Subcutaneous abdominal adipose tissue (tissue), 5 donors: ENCODE measurements at regions not wholly inside any gene's neighbourhood (a gene's known extent, or its start where the extent isn't known, plus 50 kb on each side); places are given as distances from the start of the nearest gene placed in this dataset.

Experiments
- H3K27ac ChIP-seq: one replicate; pipeline ENCODE4 v1.7.0; 2013; ENCODE audit warnings: low read depth, mild to moderate bottlenecking, inconsistent platforms, low read length, moderate library complexity
- H3K27me3 ChIP-seq, 5 donors: one replicate each; pipeline ENCODE4 v1.7.0; 2013; ENCODE audit warnings: low read length in 5 of 5, inconsistent platforms in 1 of 5; ENCODE audit not compliant: control insufficient read depth in 5 of 5, insufficient read depth in 4 of 5
- H3K36me3 ChIP-seq, 5 donors: one replicate each; pipeline ENCODE4 v1.7.0; 2013; ENCODE audit warnings: low read length in 5 of 5; ENCODE audit not compliant: control insufficient read depth in 5 of 5, insufficient read depth in 5 of 5
- H3K4me1 ChIP-seq, 5 donors: one replicate each; pipeline ENCODE4 v1.7.0; 2013; ENCODE audit warnings: low read length in 5 of 5, mild to moderate bottlenecking in 3 of 5, moderate library complexity in 1 of 5; ENCODE audit not compliant: control insufficient read depth in 5 of 5, insufficient read depth in 5 of 5
- H3K4me3 ChIP-seq, 5 donors: one replicate each; pipeline ENCODE4 v1.7.0; 2013; ENCODE audit warnings: low read length in 5 of 5, low read depth in 1 of 5
- H3K9ac ChIP-seq, 5 donors: one replicate each; pipeline ENCODE4 v1.7.0; 2013; ENCODE audit warnings: low read length in 5 of 5, mild to moderate bottlenecking in 4 of 5, moderate library complexity in 3 of 5
- H3K9me3 ChIP-seq, 5 donors: one replicate each; pipeline ENCODE4 v1.7.0; 2013; ENCODE audit warnings: low read length in 5 of 5; ENCODE audit not compliant: control insufficient read depth in 5 of 5
- donor health status: healthy.
- donor health status: healthy.
- donor health status: healthy.
- donor health status: healthy.
- donor health status: healthy.

- Histone ChIP-seq H3K9ac (no peak overlapping the region), H3K4me1 (no peaks in the 10 kb centered on the region), H3K36me3 (no peaks in the 10 kb centered on the region), H3K27ac (no peak overlapping the region), H3K27me3 (no peaks in the 10 kb centered on the region), H3K4me3 (no peak overlapping the region), H3K9me3 (no peaks in the 10 kb centered on the region)
These were observed 458.2 kb upstream of the JARID2 start for GRCh38 chr6:14787677-14788076.

- H3K9ac ChIP-seq, result no peak overlapping the region
- no peaks in the 10 kb centered on the region for H3K27me3 ChIP-seq
- no peaks in the 10 kb centered on the region for H3K9me3 ChIP-seq
- no peak overlapping the region for H3K27ac ChIP-seq
- no peak overlapping the region for H3K4me3 ChIP-seq
- no peaks in the 10 kb centered on the region for H3K36me3 ChIP-seq
- H3K4me1 ChIP-seq, result no peaks in the 10 kb centered on the region
These were observed 455.9 kb upstream of the JARID2 start for GRCh38 chr6:14789996-14790395.

- H3K4me1 ChIP-seq, result no peaks in the 10 kb centered on the region
- no peaks in the 10 kb centered on the region for H3K9me3 ChIP-seq
- no peaks in the 10 kb centered on the region for H3K36me3 ChIP-seq
- no peak overlapping the region for H3K4me3 ChIP-seq
- no peaks in the 10 kb centered on the region for H3K27me3 ChIP-seq
- H3K27ac ChIP-seq, result no peak overlapping the region
- H3K9ac ChIP-seq, result no peak overlapping the region
These were observed 454.9 kb upstream of the JARID2 start for GRCh38 chr6:14790976-14791375.

- no peaks in the 10 kb centered on the region for H3K9me3 ChIP-seq
- no peak overlapping the region for H3K4me3 ChIP-seq
- no peak overlapping the region for H3K9ac ChIP-seq
- no peaks in the 10 kb centered on the region for H3K4me1 ChIP-seq
- no peak overlapping the region for H3K27ac ChIP-seq
- H3K27me3 ChIP-seq, result no peaks in the 10 kb centered on the region
- H3K36me3 ChIP-seq, result no peaks in the 10 kb centered on the region
These were observed 454.3 kb upstream of the JARID2 start for GRCh38 chr6:14791526-14791925.

GRCh38 chr6:14792118-14792955 is 453.5 kb upstream of the JARID2 start:
- H3K36me3 ChIP-seq, result no peaks in the 10 kb centered on the region
- no peak overlapping the region for H3K4me3 ChIP-seq
- H3K27me3 ChIP-seq, result no peaks in the 10 kb centered on the region
- H3K4me1 ChIP-seq, result peaks cover 0 to 3% (median 0%) of the 10 kb centered on the region in 5 donors
- H3K9me3 ChIP-seq, result no peaks in the 10 kb centered on the region
- H3K9ac ChIP-seq, result no peak overlapping the region
- no peak overlapping the region for H3K27ac ChIP-seq

- Histone ChIP-seq H3K27ac (no peak overlapping the region), H3K9ac (no peak overlapping the region), H3K27me3 (no peaks in the 10 kb centered on the region), H3K4me1 (peaks cover 4 to 20% (median 12%) of the 10 kb centered on the region in 5 donors), H3K36me3 (no peaks in the 10 kb centered on the region), H3K9me3 (no peaks in the 10 kb centered on the region), H3K4me3 (no peak overlapping the region)
These were observed 450.4 kb upstream of the JARID2 start for GRCh38 chr6:14795451-14795850.

- Histone ChIP-seq H3K9me3 (no peaks in the 10 kb centered on the region), H3K27me3 (no peaks in the 10 kb centered on the region), H3K9ac (no peak overlapping the region), H3K4me1 (peaks cover 4 to 25% (median 16%) of the 10 kb centered on the region in 5 donors), H3K27ac (peak overlapping the region; percentile 3), H3K4me3 (no peak overlapping the region), H3K36me3 (no peaks in the 10 kb centered on the region)
These were observed 448.7 kb upstream of the JARID2 start for GRCh38 chr6:14796974-14797762.

GRCh38 chr6:14797875-14798593 is 447.8 kb upstream of the JARID2 start:
- peak overlapping the region; percentile 3 for H3K27ac ChIP-seq
- no peak overlapping the region for H3K4me3 ChIP-seq
- no peak overlapping the region for H3K9ac ChIP-seq
- H3K36me3 ChIP-seq, result no peaks in the 10 kb centered on the region
- peaks cover 4 to 25% (median 17%) of the 10 kb centered on the region in 5 donors for H3K4me1 ChIP-seq
- no peaks in the 10 kb centered on the region for H3K9me3 ChIP-seq
- H3K27me3 ChIP-seq, result no peaks in the 10 kb centered on the region

- no peak overlapping the region for H3K27ac ChIP-seq
- H3K27me3 ChIP-seq, result no peaks in the 10 kb centered on the region
- H3K4me1 ChIP-seq, result peaks cover 4 to 25% (median 17%) of the 10 kb centered on the region in 5 donors
- no peak overlapping the region for H3K9ac ChIP-seq
- H3K9me3 ChIP-seq, result no peaks in the 10 kb centered on the region
- H3K4me3 ChIP-seq, result no peak overlapping the region
- H3K36me3 ChIP-seq, result no peaks in the 10 kb centered on the region
These were observed 447.3 kb upstream of the JARID2 start for GRCh38 chr6:14798594-14798982.
